HG03064 (cell line): ENCODE measurements at regions not wholly inside any gene's neighbourhood (a gene's known extent, or its start where the extent isn't known, plus 50 kb on each side); places are given as distances from the start of the nearest gene placed in this dataset.

Experiments used
- ATAC-seq: cut with Tn5 transposase; IDR thresholded peaks from one replicate; pipeline ENCODE4 v1.9.1; 2021; ENCODE audit warnings: low read depth; ENCODE audit not compliant: unreplicated experiment

DNA sequence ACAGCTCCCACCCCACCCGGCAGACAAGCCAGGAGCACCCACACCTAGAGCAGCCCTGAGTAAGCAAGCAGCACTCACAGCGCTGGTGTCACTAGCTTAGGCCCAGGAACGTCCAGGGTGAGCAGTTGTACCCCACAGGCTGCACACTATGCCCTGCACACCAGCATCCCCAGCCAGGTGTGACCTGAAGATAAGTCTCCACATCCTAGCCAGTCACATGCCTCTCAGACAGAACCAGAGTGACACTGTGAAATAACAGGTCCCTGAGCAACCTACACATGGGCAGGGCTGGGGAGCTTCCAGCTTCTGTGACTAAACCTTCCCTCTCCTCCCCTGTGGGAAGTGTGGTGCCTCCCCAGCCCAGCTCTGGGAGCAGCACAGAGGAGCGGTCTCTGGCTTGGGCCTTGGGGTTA, 253.6 kb downstream of the UACA start:
- no peak for ATAC-seq

DNA sequence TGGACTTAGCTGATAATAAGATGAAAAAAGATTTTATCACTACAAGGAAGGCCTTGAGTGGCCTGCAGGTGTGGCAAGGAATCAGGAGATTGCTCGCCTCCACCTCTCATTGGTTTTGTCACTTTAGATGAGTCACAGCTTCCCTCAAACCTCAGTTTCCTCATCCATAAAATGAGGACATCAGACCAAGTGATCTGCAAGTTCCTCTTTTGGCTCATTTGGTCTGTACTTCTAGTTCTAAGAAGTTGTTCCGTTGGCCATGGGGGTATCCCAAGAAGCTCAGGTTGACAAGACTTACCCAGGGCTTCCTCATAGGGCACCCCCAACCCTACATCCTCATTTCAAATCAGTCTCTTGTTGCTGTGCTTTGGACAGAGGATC, 254.1 kb downstream of the UACA start:
- no peak for ATAC-seq

DNA sequence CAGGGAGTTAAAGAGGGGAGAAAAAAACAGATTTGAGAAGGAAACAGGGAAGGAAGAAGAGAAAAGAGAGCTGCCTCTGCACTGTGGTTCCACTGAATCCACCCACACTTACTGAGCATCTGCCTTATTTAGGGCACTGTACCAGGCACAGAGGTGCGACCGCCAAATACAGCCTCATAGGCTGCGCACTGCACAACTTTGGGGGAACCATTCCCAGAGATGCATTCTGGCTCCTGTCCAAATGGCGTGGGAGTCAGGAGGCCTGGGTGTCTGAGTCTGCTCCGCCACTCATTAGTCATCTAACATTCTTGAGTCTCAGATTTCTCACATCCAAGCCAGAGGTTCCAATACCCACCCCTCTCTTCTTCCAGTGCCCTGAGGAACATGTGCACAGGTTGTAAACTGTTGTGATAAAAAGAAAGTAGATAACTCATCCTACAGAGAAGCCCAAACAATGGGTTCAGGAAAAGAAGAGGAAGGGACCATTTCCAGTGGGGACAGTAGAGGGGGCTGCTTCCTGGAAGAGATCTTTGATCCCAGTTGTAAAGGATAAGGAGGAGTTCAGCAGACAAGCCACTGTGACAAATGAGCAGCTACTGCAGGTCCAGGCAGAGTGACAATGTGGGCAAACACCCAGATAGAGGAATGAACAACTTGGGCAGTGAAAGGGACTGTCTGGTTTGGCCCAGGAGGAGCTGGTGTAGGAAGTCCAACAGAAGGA, 254.6 kb downstream of the UACA start:
- ATAC-seq, result no peak

GRCh38 chr15:70507772-70508371, 255.5 kb downstream of the UACA start:
- no peak for ATAC-seq

- no peak for ATAC-seq
Observed at GRCh38 chr15:70505936-70506912, 257.1 kb downstream of the UACA start.

DNA sequence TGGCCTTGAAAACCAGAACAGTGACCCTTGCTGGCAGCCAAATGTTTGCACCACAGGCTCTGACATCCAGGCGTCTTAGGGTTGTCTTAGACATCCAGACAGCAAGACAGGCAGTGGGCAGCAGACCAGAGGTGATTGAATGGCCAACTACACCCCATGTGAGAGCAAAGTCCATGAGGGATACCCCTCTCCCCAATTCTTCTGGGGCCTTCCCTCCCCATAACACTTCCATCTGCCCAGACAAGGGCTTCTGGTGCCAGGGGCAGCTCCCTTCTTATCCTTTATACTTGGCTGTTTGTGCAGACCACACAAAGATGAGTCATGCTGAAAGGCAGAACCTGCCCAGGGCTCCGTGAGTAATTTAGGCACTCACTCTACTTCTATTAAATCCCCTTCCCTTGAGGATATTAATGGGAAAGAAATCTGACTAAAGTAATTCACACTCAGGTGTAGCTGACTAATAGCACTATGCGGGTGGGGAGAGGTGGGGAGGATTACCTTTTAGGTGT, 257.9 kb downstream of the UACA start:
- ATAC-seq, result no peak

DNA sequence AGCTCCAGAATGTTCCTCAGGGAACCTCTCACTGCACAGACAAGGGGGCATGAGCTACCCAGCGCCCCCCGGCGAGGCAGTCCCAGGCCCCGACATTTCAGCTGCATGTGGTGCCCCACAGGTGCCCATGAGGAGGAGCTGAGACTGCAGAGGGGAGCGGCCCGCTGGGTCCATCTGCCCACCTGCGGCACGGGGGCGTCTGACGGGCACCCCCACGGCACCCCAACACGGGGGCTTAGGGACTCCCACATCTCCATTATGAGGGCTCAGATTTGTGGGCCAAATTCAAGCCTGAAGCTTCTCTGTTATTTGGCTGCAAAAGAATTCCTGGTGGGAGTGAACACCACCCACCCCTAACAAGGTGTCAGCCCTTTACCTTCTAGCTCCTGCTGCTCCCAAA, 258.4 kb downstream of the UACA start:
- no peak for ATAC-seq

GRCh38 chr15:70504299-70504951, 258.9 kb downstream of the UACA start:
- ATAC-seq, result peak; percentile 53

DNA sequence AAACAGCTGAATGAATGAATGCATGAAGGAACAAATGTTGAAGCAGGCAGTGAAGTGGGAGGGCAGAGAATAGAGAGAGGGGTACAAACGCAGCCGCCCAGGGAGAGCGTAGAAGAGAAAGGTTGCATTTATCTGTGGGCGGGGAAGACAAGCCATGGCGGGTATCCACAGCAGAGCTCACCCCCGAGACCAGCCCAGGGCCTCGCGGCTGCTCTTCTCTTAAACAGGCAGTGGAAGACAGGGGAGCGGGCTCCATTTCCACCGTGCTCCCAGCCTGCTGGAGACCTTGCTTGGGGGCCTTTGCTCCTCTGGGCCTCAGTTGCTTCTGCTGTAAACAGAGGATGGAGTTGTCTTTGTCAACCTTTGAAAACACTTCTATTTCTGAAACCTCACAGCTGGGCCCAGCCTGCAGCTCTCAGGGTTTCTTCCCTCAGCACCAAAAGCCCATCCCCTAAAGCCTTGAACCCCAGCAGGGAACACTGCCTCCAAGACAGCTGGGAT, 259.5 kb downstream of the UACA start:
- no peak for ATAC-seq

DNA sequence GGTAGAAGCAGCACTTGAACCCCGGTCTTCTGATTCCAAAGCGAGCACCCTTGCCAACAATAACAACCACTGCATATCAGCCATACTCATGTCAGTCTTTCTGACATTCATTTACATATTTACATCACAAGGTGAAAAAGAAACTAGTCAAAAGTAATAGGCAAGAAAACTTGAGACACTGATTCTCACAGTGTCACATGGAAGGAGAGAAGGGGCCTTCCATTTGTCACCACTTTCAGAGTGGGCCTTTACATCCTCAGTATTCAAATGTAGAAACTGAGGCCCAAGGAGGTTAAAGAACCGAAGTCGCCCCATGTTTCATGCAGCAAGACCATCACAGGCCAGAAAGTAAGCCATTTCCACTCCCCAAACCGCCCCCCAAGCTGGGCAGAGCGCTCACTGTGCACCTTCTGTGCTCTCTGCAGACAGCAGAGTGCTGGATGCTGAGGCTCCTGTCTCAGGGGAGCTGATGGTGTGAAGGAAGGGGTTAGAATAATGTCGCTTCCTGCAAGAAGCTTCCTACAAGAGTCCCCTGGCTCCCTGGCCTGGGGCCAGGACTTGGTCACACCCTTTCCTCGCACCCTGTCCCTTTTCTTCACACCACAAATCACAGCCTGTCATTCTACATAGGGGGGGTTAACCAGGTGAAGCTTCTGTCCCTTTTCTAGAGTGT, 260.1 kb downstream of the UACA start:
- no peak for ATAC-seq

DNA sequence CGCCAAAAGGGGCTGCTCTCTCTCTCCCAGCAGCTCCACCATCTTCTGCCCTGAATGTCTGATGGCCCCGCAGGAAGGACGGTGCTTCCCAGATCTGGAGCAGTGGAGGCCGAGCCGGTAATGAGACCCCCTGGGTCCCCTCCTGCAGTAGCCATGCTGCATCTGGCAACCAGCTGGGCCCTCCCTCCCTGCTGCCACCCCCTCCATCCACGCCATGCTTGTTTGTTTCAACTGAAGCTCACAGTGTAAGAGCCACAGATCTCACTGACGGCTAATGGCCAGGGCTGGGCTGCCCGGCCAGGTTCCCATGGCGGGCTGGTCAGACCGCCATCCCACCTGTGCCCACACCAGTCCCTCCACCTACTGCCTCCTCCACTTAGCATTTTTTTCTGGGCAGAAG, 260.8 kb downstream of the UACA start:
- ATAC-seq, result no peak

DNA sequence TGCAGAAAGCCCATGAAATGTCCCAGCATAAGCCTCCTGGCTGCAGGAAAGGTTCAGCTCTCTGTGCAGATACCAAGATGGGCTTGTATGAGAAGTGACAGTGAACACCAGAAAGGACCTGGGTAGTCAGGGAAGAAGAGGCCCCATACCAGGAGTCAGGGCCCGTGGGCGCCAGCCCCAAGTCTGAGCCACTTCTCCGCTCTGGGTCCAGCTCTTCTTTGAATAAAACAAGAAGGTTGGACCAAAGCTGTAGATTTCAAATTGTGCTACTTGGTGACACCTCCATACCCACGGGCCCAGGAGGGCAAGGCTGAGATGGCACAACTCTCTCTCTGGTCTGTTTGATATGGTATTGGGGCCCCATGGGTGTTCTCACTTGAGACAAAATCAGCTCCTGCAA, 261.5 kb downstream of the UACA start:
- no peak for ATAC-seq

DNA sequence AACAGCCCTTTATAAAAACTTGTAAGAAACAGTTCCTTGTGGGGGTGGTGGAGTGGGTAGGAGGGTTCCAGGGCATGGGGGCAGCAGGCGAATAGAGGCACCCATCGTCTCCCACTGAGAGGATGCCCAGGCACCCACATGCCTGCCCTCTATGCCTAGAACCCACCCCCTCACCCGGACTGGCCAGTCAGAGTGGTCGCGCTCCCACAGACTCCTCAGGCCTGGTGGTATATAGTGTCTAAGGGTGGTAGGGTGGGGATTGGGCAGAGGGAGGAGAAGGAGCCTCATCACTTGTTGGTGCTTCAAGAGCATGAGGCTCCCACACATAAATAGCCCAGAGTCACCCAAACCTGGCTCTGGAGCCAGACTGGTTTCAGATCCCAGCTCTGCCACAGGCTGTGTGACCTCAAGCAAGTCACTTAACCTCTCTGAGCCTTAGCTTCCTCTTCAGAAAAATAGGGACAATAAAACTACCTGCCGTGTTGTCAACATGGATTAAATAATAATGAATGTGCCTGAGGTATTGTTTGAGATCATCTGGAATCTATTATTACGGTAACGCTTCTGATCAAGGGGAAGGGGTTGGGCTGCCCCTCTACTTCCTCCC, 262.1 kb downstream of the UACA start:
- no peak for ATAC-seq

DNA sequence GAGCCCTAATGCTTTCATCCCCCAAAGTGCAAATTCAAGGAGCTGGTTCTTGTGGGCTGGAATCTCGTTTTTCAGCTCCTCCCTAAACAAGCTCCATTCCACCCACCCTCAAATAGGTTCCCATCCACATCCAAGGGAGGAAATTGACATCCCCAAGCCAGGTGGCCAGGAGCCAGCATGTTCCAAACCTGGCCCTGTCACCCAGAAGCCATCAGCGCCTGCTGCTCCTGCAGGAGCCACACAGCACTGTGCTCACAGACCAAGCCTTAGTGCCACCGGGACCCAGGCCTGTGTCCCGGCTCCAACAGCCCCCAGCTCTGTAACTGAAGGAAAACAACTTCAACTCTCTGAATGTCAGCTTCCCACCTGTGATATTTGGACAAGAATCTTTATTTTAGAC, 263.6 kb downstream of the UACA start:
- ATAC-seq, result no peak

- ATAC-seq, result no peak
Observed at GRCh38 chr15:70498096-70498626, 265.2 kb downstream of the UACA start.

DNA sequence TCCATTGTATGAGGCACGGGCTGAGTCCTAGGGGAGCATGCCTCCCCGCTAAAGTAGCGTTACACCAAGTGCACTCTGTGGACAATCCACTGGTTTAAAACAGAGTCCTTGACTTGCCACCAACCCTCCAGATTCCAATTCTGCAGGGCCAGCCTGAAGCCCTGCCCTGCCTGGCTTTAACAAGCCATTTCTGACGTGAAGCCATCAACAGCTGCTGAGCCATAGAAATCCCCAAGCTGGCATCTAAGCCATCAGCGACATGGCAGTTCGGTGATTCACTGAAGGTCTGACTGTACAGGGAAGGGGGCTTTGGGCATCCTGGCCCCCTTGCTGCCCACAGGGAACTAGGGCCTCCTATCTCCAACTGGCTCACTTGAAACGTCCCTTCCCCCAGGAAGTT, 265.7 kb downstream of the UACA start:
- no peak for ATAC-seq

- no peak for ATAC-seq
Observed at GRCh38 chr15:70495991-70496599, 267.3 kb downstream of the UACA start.

- no peak for ATAC-seq
Observed at GRCh38 chr15:70494852-70495571, 268.3 kb downstream of the UACA start.
